Left renal pelvis (tissue), 4 donors: ENCODE measurements at regions not wholly inside any gene's neighbourhood (a gene's known extent, or its start where the extent isn't known, plus 50 kb on each side); places are given as distances from the start of the nearest gene placed in this dataset.

Experiments used
- DNase-seq, 4 donors: peaks; one replicate each; pipeline ENCODE4 v3.0.0-alpha.2; 2013; ENCODE audit warnings: low read depth in 4 of 4, low spot score in 3 of 4

GRCh38 chr10:10850214-10850613 is 167.5 kb upstream of the CELF2 start:
- no peak for DNase-seq

- no peak for DNase-seq
Measured at GRCh38 chr10:10852464-10852863, 165.2 kb upstream of the CELF2 start.

GRCh38 chr10:10853954-10854353 is 163.7 kb upstream of the CELF2 start:
- DNase-seq, result no peak

- no peak for DNase-seq
Measured at GRCh38 chr10:10854725-10855124, 162.9 kb upstream of the CELF2 start.

- no peak for DNase-seq
Measured at GRCh38 chr10:10855151-10855581, 162.5 kb upstream of the CELF2 start.

- no peak for DNase-seq
Measured at GRCh38 chr10:10860455-10860976, 157.2 kb upstream of the CELF2 start.

- DNase-seq, result no peak
Measured at GRCh38 chr10:10865303-10865702, 152.4 kb upstream of the CELF2 start.

GRCh38 chr10:10865913-10866312 is 151.8 kb upstream of the CELF2 start:
- DNase-seq, result no peak

- DNase-seq, result no peak
Measured at GRCh38 chr10:10869592-10869991, 148.1 kb upstream of the CELF2 start.

- peak in 1 of 4 donors; percentile 73 for DNase-seq
Measured at GRCh38 chr10:10870523-10871241, 147.0 kb upstream of the CELF2 start.

GRCh38 chr10:10871352-10871751 is 146.3 kb upstream of the CELF2 start:
- no peak for DNase-seq

- no peak for DNase-seq
Measured at GRCh38 chr10:10872035-10872673, 145.5 kb upstream of the CELF2 start.

GRCh38 chr10:10872764-10873163 is 144.9 kb upstream of the CELF2 start:
- no peak for DNase-seq

- DNase-seq, result no peak
Measured at GRCh38 chr10:10873289-10873688, 144.4 kb upstream of the CELF2 start.

GRCh38 chr10:10873915-10874314 is 143.8 kb upstream of the CELF2 start:
- no peak for DNase-seq

GRCh38 chr10:10878963-10879362 is 138.7 kb upstream of the CELF2 start:
- DNase-seq, result no peak

GRCh38 chr10:10881117-10881813 is 136.4 kb upstream of the CELF2 start:
- DNase-seq, result no peak

- no peak for DNase-seq
Measured at GRCh38 chr10:10883737-10884136, 133.9 kb upstream of the CELF2 start.

- DNase-seq, result no peak
Measured at GRCh38 chr10:10886861-10887531, 130.7 kb upstream of the CELF2 start.

GRCh38 chr10:10891124-10892082 is 126.3 kb upstream of the CELF2 start:
- no peak for DNase-seq
